NCI-H1092 treated with DMSO at 0.1 percent for 48 hours (cell line): ENCODE measurements at regions not wholly inside any gene's neighbourhood (a gene's known extent, or its start where the extent isn't known, plus 50 kb on each side); places are given as distances from the start of the nearest gene placed in this dataset.
"Not testable (repeated sequence)": the region's sequence is repeated elsewhere in the genome, so short reads cannot be mapped to it uniquely, and the experiment has no call there.

Experiments
- DNase-seq: peaks from one replicate; lab custom pipeline; 2025; lab: John Stamatoyannopoulos, UW

DNA sequence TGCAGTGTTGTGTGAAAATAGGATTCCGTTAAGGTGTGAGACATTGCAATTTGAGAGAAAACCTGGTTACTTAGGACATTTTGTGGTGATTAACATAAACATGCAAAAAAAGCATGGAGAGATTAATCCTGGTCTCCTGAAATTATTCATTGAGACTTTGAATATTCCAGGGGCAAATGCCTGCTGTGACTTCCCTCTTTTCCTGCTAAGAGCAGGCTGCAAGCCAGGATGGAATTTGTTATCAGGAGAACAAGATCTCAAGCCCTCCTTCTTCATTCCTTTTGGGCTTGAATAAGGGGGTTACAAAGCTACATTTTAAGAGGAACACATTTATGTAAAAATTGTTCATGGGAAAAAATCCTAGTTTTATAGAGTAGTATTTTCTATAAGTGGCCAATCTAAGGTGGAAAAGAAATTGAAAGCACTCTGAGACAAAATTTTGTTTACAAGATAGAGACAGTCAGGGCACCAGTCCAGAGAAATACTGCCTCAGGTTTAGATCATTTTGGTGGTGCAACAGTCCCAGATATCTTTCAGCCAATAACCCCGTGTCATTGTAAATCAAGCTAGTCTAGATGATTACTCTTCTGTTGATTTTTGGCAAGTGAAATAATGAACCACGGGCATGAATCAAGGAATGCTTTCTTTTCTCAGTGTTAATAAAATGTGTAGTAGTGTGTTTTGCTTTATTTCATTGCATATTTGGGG is 1528.3 kb upstream of the AGA start:
- no peak for DNase-seq

DNA sequence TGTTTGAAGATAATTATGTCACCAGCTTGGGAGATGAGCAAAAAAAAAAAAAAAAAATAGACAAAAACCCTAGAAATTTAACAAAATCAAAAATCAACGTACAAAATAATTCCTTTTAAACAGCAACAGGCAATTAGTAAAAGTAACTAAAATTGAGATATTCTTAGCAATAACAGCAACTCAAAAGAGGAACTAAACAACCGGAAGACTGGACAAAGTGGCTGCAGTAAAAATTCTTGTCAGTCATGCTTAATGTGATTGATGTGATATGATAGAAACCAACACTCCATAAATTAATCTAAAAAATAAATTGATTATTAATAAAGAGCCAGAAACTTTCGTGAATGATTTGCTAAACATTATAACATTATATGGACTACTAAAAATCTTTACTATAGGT is 1534.6 kb upstream of the AGA start:
- no peak for DNase-seq

GRCh38 chr4:178993306-178993705 is 1551.1 kb upstream of the AGA start:
- DNase-seq, result no peak

- DNase-seq, result no peak
These were observed 1559.7 kb upstream of the AGA start for GRCh38 chr4:179001918-179002317.

- DNase-seq, result no peak
These were observed 1565.5 kb upstream of the AGA start for GRCh38 chr4:179007755-179008154.

- no peak for DNase-seq
These were observed 1575.3 kb upstream of the AGA start for GRCh38 chr4:179017581-179017980.

DNA sequence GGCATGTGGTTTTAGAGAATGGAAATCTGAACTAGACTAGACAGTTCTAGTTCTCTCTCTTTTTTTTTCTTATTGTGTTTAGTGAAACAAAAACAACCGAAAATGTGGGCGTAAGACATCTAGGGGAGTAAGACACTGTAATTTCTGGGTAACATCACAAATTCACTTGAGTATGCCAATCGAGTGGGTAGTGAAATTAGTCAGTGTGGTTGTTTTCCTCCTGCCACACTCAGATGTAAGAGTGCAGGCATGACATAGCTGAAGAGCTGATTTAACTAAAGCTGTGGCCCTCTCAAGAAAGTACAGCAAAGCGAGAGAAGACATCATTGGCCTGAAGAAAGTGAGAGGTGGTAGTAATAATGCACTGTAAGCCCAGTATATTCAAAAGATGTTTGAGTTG is 1585.3 kb upstream of the AGA start:
- DNase-seq, result no peak

DNA sequence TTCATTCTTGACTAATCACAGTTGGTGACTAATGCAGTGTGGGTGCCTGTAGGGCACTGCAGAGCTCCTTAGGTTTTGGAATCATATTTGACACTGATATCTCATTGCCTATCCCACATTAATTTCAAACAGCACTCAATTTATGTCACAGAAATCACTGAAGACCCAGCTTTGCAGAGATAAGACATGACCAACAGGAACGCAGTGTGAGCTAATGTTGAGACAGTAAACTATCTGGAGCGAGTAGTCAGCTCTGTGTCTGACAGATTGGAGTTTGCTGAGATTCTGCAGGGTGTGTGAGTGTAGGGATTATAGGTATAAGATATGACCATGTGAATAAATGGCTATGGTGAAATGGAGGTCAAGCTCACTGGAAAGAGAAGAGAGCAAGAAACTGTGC is 1586.1 kb upstream of the AGA start:
- DNase-seq, result no peak

DNA sequence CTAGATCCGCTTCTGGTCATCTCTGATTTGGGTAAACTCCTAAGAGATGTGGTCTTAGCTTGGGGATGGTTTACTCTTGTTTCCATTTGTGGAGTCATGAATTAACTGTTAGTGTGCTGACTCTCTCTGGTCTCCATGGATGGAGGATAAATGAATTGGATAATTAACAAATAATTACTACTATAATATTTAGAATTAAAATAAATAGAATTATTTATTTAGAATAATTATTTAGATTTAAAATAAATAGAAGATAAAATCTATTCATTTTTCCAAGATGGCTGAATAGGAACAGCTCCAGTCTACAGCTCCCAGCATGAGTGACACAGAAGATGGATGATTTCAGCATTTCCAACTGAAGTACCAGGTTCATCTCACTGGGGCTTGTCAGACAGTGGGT is 1587.4 kb upstream of the AGA start:
- DNase-seq, result no peak

DNA sequence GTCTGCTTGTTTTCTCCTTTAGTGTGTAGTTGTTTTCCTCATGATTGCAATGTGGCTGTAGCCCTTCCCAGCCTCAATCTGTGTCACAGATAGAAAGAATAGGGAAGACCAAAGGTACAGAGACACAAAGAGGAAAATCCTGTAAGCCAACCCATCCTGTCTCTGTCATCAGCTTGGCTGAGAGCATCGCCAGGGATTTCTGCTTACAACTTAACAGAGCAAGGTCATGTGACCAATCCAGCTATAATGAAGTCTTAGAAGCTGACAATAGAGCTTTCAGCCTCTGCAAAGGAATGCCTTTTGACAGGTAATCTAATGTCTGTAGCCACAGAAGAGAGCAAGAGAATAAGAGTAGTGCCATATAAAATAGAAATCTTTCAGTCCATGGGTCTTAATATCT is 1598.0 kb upstream of the AGA start:
- no peak for DNase-seq

DNA sequence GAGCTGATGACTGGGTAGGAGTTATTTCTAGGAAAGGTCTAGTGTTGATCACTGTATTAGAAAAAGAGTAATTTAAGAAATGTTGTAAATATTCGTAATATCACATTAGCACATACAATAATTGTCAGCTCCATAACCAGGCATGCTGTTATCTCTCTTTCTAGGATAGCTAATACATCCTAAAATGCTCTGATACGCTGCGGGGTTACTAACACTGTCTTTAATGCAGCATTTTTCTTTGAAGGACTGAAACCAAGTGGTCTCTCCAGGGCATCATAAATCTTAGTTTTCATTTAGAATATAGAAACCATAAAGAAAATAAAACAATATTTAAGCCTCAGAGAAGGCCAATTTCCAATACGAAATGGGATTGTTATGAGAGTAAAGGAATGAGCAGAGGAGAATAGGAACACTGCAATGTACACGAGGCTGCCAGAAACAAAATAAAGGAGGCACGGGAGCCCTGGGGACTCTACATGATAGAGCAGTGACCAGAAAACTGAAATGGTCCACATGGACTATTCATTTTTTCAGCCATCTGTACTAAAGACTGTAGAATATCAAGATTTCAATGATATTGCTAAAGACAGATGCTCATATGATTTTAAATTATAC is 1606.7 kb upstream of the AGA start:
- no peak for DNase-seq

DNA sequence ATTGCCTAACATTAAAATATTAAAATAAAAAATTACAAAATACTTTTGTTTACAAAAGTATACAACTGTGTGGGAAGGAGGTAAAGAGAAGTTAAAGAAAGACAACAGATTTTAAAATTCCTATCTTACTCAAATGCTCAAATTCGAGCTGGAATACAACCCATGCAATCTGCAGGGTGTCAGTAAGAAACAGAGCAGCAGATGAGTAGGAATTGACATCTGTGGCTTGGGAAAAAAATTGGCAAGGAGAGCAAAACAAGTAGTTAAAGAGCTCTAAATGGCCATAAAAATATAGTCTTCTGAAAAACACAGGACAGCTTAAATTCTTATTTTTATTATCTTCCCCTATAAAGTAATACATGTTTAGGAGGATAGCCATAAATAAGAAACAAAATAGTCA is 1609.0 kb upstream of the AGA start:
- DNase-seq, result no peak

DNA sequence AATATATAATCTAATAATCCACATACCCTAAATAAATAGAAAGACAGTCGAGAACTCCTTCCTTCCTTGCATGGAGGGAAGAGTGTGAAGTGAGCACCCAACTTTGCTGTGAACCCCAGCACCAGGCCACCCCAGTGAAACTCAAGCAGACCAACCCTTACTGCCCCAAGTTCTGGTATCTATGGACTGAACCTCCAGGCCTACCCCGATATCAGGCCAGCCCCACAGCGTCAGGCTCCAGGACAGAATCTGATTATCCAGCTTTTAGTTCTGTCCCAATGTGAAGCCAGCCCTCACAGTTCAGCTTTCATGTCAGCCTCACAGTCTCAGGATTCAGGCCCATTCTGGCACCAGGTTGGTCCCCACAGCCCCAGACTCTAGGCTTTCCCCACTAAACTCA is 1617.2 kb upstream of the AGA start:
- DNase-seq, result no peak

DNA sequence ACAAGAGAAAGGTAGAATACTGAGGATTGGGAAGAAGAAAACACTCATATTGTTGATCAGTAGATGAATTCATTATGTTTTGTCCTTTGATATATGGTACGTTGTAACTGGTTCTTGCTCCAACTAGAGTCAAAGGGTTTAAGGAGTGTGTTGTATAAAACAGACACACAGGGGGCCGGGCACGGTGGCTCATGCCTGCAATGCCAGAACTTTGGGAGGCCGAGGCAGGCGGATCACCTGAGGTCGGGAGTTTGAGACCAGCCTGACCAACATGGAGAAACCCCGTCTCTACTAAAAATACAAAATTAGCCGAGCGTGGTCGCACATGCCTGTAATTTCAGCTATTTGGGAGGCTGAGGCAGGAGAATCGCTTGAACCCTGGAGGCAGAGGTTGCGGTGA is 1624.0 kb upstream of the AGA start:
- not testable (repeated sequence) for DNase-seq

DNA sequence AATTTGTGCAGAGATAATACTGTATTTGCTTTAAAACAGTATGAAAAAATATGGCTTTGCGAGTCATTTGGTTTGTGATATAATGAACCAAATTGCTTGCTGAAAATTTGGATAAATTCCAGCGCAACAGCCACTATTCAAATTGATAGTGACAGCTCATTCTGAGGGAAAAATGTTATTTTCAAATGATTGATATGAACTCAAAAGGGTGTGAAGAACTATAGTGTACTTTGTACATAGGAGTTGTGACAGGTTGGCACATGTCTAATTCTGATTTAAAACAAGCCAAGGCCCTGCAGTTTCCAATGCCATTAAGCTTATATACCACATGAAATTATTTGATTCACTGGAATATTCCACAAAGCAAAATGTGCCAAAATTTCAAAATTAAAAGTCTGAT is 1628.9 kb upstream of the AGA start:
- DNase-seq, result no peak

DNA sequence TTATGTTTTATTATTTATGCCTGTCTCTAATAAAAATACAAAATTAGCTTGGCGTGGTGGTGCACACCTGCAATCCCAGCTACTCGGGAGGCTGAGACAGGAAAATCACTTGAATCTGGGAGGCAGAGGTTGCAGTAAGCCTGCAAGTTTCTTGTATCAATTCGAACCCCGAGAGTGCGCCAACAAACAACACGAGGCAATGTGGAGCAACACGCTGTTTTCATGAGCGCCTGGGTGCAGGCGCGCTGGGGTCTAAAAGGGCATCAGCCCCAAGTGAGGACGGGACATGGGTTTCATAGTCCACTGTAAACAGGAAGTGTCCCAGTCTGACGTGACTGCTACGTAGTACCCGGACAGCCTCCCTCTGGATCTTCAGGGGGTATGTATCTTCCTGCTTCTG is 1634.6 kb upstream of the AGA start:
- DNase-seq, result no peak

DNA sequence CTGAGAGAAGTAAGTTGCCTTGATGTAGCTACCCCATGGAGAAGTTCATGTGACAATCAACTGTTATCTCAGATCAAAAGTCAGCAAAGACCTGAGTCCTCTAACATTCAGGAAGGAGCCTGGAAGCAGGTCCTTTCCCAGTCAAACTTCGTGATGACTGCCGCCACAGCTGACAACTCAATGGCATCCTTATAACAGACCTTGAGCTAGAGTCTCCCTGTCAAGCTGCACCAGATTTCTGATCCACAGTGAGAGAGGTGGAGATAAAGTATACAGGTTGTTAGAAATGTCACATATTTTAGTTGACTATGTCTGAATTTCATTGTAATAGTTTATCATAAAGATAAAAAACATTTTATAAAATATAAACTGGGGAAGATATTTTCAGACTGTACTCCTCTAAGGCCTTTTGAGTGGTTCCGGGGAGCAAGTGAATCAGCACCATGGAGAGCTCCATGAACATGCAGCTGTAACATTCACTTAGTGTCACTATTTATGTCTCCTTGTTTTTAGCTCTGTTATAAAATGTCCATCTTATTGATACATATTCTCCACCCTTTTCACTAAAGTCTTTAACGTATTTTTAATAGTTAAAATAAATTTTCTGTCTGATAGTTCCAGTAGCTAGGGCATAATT is 1653.5 kb upstream of the AGA start:
- DNase-seq, result no peak

GRCh38 chr4:179097741-179098140 is 1655.5 kb upstream of the AGA start:
- DNase-seq, result no peak

- DNase-seq, result no peak
These were observed 1668.1 kb upstream of the AGA start for GRCh38 chr4:179110356-179110755.

- DNase-seq, result no peak
These were observed 1668.6 kb upstream of the AGA start for GRCh38 chr4:179110816-179111215.

DNA sequence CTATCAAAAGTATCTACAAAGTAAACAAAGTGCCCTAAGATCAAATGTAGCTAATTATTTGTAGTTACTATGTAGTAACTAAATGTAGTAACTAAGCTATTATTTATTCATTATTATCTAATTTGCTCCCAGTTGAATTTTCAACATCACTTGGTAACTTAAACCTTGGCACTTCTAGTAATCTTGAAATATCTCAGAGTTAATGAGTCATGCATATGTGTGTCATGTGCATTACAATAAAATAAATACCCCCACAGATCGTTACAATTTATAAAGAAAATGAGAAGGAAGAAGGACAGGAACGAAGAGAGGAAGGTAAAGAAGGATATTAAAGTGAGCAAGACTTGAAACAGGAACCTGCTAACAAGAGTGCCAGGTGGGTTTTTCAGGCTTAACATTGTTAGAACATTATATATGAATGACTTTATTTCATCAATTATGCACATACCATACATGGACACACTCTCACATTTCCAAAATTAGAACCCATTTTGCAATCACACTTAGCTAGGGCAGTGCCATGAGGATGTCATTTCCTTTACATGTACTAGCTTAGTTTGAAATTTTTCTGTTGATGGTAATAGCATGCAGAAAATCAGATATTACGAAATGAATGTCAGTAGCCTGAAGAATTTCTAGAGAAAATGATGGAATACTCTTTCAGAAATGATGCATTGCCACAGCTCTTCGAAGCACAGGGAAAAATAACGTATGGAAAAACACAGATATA is 1670.4 kb upstream of the AGA start:
- no peak for DNase-seq

DNA sequence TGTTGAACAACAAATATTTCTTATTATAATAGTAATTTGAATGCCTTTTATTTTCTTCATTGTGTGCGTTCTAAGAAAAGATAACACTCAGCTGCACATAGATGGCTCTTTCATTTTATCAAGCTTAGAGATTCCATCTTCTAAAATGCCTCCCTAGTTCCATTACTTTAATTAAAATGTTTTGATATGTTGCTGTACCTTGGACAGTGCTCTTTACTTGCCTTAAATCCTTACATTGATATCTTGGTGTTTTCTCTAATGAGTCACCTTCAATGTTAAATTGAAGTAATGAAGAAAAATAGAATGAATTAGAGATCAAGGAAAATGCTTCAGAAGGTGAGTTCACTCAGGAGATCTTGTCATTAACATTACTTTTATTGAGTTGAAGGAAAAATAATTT is 1672.4 kb upstream of the AGA start:
- DNase-seq, result no peak

DNA sequence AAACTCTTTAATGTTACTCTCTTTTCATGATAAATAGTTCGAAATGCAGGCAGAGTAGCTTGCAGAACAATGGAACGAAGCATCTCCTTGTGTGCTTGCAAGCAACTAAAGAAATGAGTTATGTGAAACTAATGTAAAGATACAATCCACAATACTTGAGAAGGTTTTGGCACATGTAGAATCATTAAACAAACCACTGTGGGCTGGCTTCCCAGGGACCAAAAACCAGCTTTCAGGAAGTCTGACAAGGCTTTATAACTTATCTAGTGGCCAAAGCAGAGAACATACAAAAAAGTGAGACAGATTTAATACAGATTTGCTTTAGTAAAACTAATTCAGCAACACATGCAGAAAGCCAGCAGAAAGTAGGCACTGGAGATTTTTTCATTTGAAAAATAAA is 1673.8 kb upstream of the AGA start:
- no peak for DNase-seq
